ENCODE measurements at regions not wholly inside any gene's neighbourhood (a gene's known extent, or its start where the extent isn't known, plus 50 kb on each side); places are given as distances from the start of the nearest gene placed in this dataset.
"Not testable (repeated sequence)": the region's sequence is repeated elsewhere in the genome, so short reads cannot be mapped to it uniquely, and the experiment has no call there.

- ChIA-PET POLR2A (ENCODE audit: low non-redundant PET) (no interaction called here), CTCF (no interaction called here)
- DNase-seq (ENCODE audit: low spot score), result no peak
- H3K27ac ChIP-seq, result no peak overlapping the region
- TF ChIP-seq CTCF (conservative IDR thresholded peaks at IDR 0.05; ENCODE audit: low read depth), result no peak
Observed at GRCh38 chr1:55793856-55794255, 578.7 kb upstream of the USP24 start.

- TF ChIP-seq CTCF (conservative IDR thresholded peaks at IDR 0.05; ENCODE audit: low read depth), result no peak
- no peak for DNase-seq (ENCODE audit: low spot score)
- ChIA-PET POLR2A (ENCODE audit: low non-redundant PET) (no interaction called here), CTCF (no interaction called here)
- H3K27ac ChIP-seq, result no peak overlapping the region
Observed at GRCh38 chr1:55792870-55793269, 577.7 kb upstream of the USP24 start.

GRCh38 chr1:55789466-55789865 is 574.3 kb upstream of the USP24 start:
- no peak for TF ChIP-seq CTCF (conservative IDR thresholded peaks at IDR 0.05; ENCODE audit: low read depth)
- ChIA-PET POLR2A (ENCODE audit: low non-redundant PET) (no interaction called here), CTCF (no interaction called here)
- no peak overlapping the region for H3K27ac ChIP-seq
- no peak for DNase-seq (ENCODE audit: low spot score)

- no peak for DNase-seq (ENCODE audit: low spot score)
- POLR2A ChIA-PET (ENCODE audit: low non-redundant PET), result no interaction called here
- H3K27ac ChIP-seq, result no peak overlapping the region
- no peak for TF ChIP-seq CTCF (conservative IDR thresholded peaks at IDR 0.05; ENCODE audit: low read depth)
- CTCF ChIA-PET, result no interaction called here
Observed at GRCh38 chr1:55786396-55786795, 571.2 kb upstream of the USP24 start.

GRCh38 chr1:55784941-55785450 is 569.8 kb upstream of the USP24 start:
- CTCF ChIA-PET; DNase-seq (ENCODE audit: low spot score); POLR2A ChIA-PET (ENCODE audit: low non-redundant PET); H3K27ac ChIP-seq: not testable (repeated sequence)

- DNase-seq (ENCODE audit: low spot score), result peak; percentile 53
- CTCF ChIA-PET, result interaction anchor here (0.6 kb wide), 1 partner anchor 120 kb away, joined by 4 read pairs; no protein-coding TSS in a partner anchor
- peak overlapping the region; percentile 61; the same call in 1 of the 2 replicates for H3K27ac ChIP-seq
- POLR2A ChIA-PET (ENCODE audit: low non-redundant PET), result no interaction called here
- TF ChIP-seq CTCF (conservative IDR thresholded peaks at IDR 0.05; ENCODE audit: low read depth), result no peak
Observed at GRCh38 chr1:55781944-55782482, 566.8 kb upstream of the USP24 start.

- peak overlapping the region; percentile 35; the same call in 1 of the 2 replicates for H3K27ac ChIP-seq
- CTCF ChIA-PET, result no interaction called here
- POLR2A ChIA-PET (ENCODE audit: low non-redundant PET), result no interaction called here
- DNase-seq (ENCODE audit: low spot score), result no peak
- no peak for TF ChIP-seq CTCF (conservative IDR thresholded peaks at IDR 0.05; ENCODE audit: low read depth)
Observed at GRCh38 chr1:55781003-55781402, 565.8 kb upstream of the USP24 start.

All from RWPE1 (cell line).